Neural cell (in vitro differentiated cells): ENCODE measurements at regions not wholly inside any gene's neighbourhood (a gene's known extent, or its start where the extent isn't known, plus 50 kb on each side); places are given as distances from the start of the nearest gene placed in this dataset.

Experiments
- H2AFZ ChIP-seq: fragments of 200-600, 300-800 bp; sonication (generic), shearing (Covaris generic); 2 replicates; pipeline ENCODE4 v1.6.0; 2014; ENCODE audit warnings: low read depth, mild to moderate bottlenecking, antibody characterized with exemption, low read length, moderate library complexity
- H3F3A ChIP-seq: fragments of 200-600 bp; shearing (Covaris generic); 2 replicates; pipeline ENCODE4 v1.6.1; 2016; ENCODE audit warnings: mild to moderate bottlenecking, moderate library complexity, mixed read lengths, antibody characterized with exemption, low read length; ENCODE audit not compliant: insufficient read depth, poor library complexity, severe bottlenecking
- H3K27ac ChIP-seq: fragments of 200-600, 300-800 bp; sonication (generic), shearing (Covaris generic); 2 replicates; pipeline ENCODE4 v1.5.1; 2014; ENCODE audit warnings: mild to moderate bottlenecking, low read length, moderate library complexity
- H3K27me3 ChIP-seq: fragments of 300-800, 200-600 bp; sonication (generic), shearing (Covaris generic); 2 replicates; pipeline ENCODE4 v1.6.0; 2014; ENCODE audit warnings: mild to moderate bottlenecking, low read depth, low read length, moderate library complexity; ENCODE audit not compliant: insufficient read depth
- H3K36me3 ChIP-seq: fragments of 300-800, 200-600 bp; sonication (generic), shearing (Covaris generic); 2 replicates; pipeline ENCODE4 v1.5.1; 2014; ENCODE audit warnings: mild to moderate bottlenecking, antibody characterized with exemption, low read length, moderate library complexity; ENCODE audit not compliant: insufficient read depth
- H3K4me2 ChIP-seq: fragments of 300-800, 200-600 bp; sonication (generic), shearing (Covaris generic); 2 replicates; pipeline ENCODE4 v1.6.0; 2014; ENCODE audit warnings: mild to moderate bottlenecking, low read length
- H3K4me3 ChIP-seq: fragments of 300-800, 200-600 bp; sonication (generic), shearing (Covaris generic); 2 replicates; pipeline ENCODE4 v1.5.1; 2014; ENCODE audit warnings: mild to moderate bottlenecking, low read length, moderate library complexity
- H3K79me2 ChIP-seq: fragments of 200-600 bp; shearing (Covaris generic); replicated peaks from 2 replicates; pipeline ENCODE4 v1.6.0; 2014; ENCODE audit warnings: mild to moderate bottlenecking, low read length, moderate library complexity; ENCODE audit not compliant: insufficient read depth
- H3K9ac ChIP-seq: fragments of 300-800, 200-600 bp; sonication (generic), shearing (Covaris generic); 2 replicates; pipeline ENCODE4 v1.6.1; 2016; ENCODE audit warnings: mild to moderate bottlenecking, low read length, mixed read lengths
- H3K9me2 ChIP-seq: fragments of 200-600 bp; shearing (Covaris generic); 2 replicates; pipeline ENCODE4 v1.6.1; 2016; ENCODE audit warnings: mild to moderate bottlenecking, low read length, mixed read lengths; ENCODE audit not compliant: insufficient read depth
- H3K9me3 ChIP-seq: fragments of 200-600, 300-800 bp; sonication (generic), shearing (Covaris generic); 2 replicates; pipeline ENCODE4 v1.6.1; 2016; ENCODE audit warnings: mild to moderate bottlenecking, mixed run types, low read length, moderate library complexity, mixed read lengths
- H4K20me1 ChIP-seq: fragments of 200-600 bp; shearing (Covaris generic); 2 replicates; pipeline ENCODE4 v1.6.1; 2016; ENCODE audit warnings: mild to moderate bottlenecking, mixed run types; ENCODE audit not compliant: insufficient read depth
- EP300 ChIP-seq: fragments of 450-650 bp; conservative IDR thresholded peaks from 2 replicates; pipeline ENCODE4 v1.6.1; 2014; ENCODE audit warnings: antibody characterized with exemption, mild to moderate bottlenecking, moderate library complexity; ENCODE audit not compliant: poor library complexity, severe bottlenecking
- EZH2 ChIP-seq: fragments of 200-600, 300-800 bp; shearing (Covaris generic), sonication (generic); IDR thresholded peaks from 2 replicates; pipeline ENCODE4 v1.6.1; 2014; ENCODE audit warnings: antibody characterized with exemption, low read length, borderline replicate concordance, mild to moderate bottlenecking; ENCODE audit not compliant: insufficient read depth, poor library complexity, severe bottlenecking
- MXI1 ChIP-seq: fragments of 450-650 bp; conservative IDR thresholded peaks from 2 replicates; pipeline ENCODE4 v1.6.1; 2014; ENCODE audit warnings: antibody characterized with exemption, mild to moderate bottlenecking; ENCODE audit not compliant: poor library complexity, severe bottlenecking
- POLR2AphosphoS5 ChIP-seq: IDR thresholded peaks from 2 replicates; pipeline ENCODE4 v1.6.1; 2012
- RAD21 ChIP-seq: fragments of 450-650 bp; conservative IDR thresholded peaks from 2 replicates; pipeline ENCODE4 v1.6.1; 2014; ENCODE audit warnings: antibody characterized with exemption, mild to moderate bottlenecking, moderate library complexity
- SMC3 ChIP-seq: fragments of 450-650 bp; conservative IDR thresholded peaks from 2 replicates; pipeline ENCODE4 v1.6.1; 2014; ENCODE audit warnings: antibody characterized with exemption, mild to moderate bottlenecking, moderate library complexity; ENCODE audit not compliant: poor library complexity
- TAF1 ChIP-seq: IDR thresholded peaks from 2 replicates; pipeline ENCODE4 v1.6.1; 2012; ENCODE audit warnings: low read depth
- TF ChIP-seq, protein P1 (sequence below): fragments of 450-650 bp; IDR thresholded peaks from 2 replicates; pipeline ENCODE4 v1.5.1; 2014; ENCODE audit warnings: antibody characterized with exemption, mild to moderate bottlenecking, moderate library complexity; ENCODE audit not compliant: poor library complexity, severe bottlenecking
- TF ChIP-seq, protein P2 (sequence below): IDR thresholded peaks from 2 replicates; pipeline ENCODE4 v1.6.1; 2012; ENCODE audit warnings: borderline replicate concordance

- Histone ChIP-seq H3K9me3 (no peaks in the 10 kb centered on the region), H3K4me2 (no peak overlapping the region), H3K9me2 (no peaks in the 10 kb centered on the region), H3F3A (no peaks in the 10 kb centered on the region), H3K4me3 (no peak overlapping the region), H3K27ac (no peak overlapping the region), H3K27me3 (no peaks in the 10 kb centered on the region), H2AFZ (no peak overlapping the region), H3K9ac (no peak overlapping the region), H3K36me3 (no peaks in the 10 kb centered on the region), H4K20me1 (no peaks in the 10 kb centered on the region), H3K79me2 (no peaks in the 10 kb centered on the region)
- TF ChIP-seq, protein P1, sequence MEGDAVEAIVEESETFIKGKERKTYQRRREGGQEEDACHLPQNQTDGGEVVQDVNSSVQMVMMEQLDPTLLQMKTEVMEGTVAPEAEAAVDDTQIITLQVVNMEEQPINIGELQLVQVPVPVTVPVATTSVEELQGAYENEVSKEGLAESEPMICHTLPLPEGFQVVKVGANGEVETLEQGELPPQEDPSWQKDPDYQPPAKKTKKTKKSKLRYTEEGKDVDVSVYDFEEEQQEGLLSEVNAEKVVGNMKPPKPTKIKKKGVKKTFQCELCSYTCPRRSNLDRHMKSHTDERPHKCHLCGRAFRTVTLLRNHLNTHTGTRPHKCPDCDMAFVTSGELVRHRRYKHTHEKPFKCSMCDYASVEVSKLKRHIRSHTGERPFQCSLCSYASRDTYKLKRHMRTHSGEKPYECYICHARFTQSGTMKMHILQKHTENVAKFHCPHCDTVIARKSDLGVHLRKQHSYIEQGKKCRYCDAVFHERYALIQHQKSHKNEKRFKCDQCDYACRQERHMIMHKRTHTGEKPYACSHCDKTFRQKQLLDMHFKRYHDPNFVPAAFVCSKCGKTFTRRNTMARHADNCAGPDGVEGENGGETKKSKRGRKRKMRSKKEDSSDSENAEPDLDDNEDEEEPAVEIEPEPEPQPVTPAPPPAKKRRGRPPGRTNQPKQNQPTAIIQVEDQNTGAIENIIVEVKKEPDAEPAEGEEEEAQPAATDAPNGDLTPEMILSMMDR: no peak
- no peak for TF ChIP-seq MXI1
- TF ChIP-seq POLR2AphosphoS5: no peak
- TF ChIP-seq EZH2: no peak
- TF ChIP-seq EP300: no peak
- TF ChIP-seq, protein P2, sequence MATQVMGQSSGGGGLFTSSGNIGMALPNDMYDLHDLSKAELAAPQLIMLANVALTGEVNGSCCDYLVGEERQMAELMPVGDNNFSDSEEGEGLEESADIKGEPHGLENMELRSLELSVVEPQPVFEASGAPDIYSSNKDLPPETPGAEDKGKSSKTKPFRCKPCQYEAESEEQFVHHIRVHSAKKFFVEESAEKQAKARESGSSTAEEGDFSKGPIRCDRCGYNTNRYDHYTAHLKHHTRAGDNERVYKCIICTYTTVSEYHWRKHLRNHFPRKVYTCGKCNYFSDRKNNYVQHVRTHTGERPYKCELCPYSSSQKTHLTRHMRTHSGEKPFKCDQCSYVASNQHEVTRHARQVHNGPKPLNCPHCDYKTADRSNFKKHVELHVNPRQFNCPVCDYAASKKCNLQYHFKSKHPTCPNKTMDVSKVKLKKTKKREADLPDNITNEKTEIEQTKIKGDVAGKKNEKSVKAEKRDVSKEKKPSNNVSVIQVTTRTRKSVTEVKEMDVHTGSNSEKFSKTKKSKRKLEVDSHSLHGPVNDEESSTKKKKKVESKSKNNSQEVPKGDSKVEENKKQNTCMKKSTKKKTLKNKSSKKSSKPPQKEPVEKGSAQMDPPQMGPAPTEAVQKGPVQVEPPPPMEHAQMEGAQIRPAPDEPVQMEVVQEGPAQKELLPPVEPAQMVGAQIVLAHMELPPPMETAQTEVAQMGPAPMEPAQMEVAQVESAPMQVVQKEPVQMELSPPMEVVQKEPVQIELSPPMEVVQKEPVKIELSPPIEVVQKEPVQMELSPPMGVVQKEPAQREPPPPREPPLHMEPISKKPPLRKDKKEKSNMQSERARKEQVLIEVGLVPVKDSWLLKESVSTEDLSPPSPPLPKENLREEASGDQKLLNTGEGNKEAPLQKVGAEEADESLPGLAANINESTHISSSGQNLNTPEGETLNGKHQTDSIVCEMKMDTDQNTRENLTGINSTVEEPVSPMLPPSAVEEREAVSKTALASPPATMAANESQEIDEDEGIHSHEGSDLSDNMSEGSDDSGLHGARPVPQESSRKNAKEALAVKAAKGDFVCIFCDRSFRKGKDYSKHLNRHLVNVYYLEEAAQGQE: no peak
- TF ChIP-seq TAF1: no peak
These were observed 288.3 kb downstream of the TGFB2 start for GRCh38 chr1:218633238-218633988.

GRCh38 chr1:218634212-218634611 lies 289.1 kb downstream of the TGFB2 start:
- H4K20me1 ChIP-seq: no peaks in the 10 kb centered on the region
- H3K27ac ChIP-seq: no peak overlapping the region
- TF ChIP-seq EP300 (no peak), SMC3 (no peak), POLR2AphosphoS5 (no peak), EZH2 (no peak), TAF1 (no peak), MXI1 (no peak), RAD21 (no peak)
- TF ChIP-seq, protein P1: no peak
- TF ChIP-seq, protein P2: no peak
- H3F3A ChIP-seq: no peaks in the 10 kb centered on the region
- H3K4me2 ChIP-seq: no peak overlapping the region
- H3K27me3 ChIP-seq: no peaks in the 10 kb centered on the region
- no peaks in the 10 kb centered on the region for H3K9me3 ChIP-seq
- H3K79me2 ChIP-seq: no peaks in the 10 kb centered on the region
- H3K36me3 ChIP-seq: no peaks in the 10 kb centered on the region
- H3K9ac ChIP-seq: no peak overlapping the region
- H2AFZ ChIP-seq: no peak overlapping the region
- no peaks in the 10 kb centered on the region for H3K9me2 ChIP-seq
- H3K4me3 ChIP-seq: no peak overlapping the region
